ENCODE measurements at regions not wholly inside any gene's neighbourhood (a gene's known extent, or its start where the extent isn't known, plus 50 kb on each side); places are given as distances from the start of the nearest gene placed in this dataset.

DNA sequence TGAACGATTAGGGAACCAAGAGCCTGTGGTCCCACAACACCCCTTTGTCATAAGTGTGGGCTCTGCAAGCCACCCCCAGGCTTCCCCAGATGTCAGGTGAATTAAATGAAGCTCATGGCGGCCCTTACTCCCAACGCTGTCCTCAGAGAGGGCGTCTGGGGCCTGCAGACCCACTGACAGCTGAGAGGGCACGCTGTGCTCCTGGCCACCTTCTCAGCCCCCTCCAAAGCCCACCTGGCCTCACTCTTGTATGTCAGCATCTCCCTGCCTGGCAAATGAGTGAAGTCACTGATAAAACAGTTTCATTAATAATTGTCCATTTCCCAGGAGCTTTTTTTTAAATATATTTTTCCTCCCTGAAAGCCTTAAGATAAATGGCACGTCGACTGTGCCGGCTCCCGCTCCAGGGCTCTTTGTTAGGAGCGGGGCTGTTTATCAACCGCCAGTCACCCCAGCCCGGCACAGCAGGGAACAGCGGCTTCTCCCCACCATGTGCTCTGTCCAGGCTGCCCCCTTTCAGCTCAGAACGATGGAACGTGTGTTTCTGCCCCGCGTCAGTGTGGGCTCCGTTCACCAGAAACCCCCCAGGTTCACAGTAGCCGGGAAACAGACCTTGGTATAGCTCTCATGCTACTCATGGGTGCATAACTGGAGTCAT is 94.7 kb upstream of the SFSWAP start:
- TF ChIP-seq GATA3 (IDR thresholded peaks at IDR 0.05; ENCODE audit: low read depth, low read length), result no peak

DNA sequence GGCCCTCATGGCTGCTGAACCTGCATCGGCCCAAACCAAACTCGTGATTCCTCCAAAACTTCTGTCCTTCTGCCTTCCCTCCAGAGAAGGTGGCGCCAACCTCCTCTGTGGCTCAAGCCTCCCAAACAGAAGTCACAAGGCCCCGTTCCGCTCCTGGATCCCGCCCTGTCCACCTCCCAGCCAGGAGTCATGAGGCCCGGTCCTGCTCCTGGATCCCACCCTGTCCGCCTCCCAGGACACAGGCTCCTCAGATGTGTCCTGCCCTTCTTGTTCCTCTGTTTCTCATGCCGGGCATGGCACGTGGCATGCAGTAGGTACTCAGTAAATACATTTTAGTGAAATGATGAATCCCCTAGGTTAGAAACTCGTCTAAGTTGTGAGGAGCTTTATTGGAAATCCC is 94.2 kb upstream of the SFSWAP start:
- no peak for TF ChIP-seq GATA3 (IDR thresholded peaks at IDR 0.05; ENCODE audit: low read depth, low read length)
- no peak for TF ChIP-seq GATA2 (IDR thresholded peaks at IDR 0.05; ENCODE audit: low read depth, low read length)

DNA sequence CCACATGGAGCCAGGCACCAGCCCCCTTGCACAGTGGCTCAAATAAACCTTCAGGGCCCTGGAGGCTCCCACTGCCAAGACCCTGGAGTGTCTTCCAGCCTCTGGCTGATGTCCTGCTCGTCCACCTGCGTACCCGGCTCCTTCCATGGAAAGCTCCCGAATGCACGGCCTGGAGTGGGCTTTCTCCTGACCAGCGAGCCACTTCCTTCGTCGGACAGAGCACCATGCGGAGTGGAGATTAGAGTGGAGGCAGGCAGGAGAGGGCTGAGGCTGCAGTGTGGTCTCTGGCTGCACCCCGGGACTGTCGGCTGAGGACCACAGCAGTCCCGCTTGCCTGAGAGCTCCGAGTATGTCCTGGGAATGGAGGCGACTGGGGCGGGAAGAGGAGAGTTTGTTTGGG is 93.7 kb upstream of the SFSWAP start:
- no peak for TF ChIP-seq GATA2 (IDR thresholded peaks at IDR 0.05; ENCODE audit: low read depth, low read length)
- TF ChIP-seq GATA3 (IDR thresholded peaks at IDR 0.05; ENCODE audit: low read depth, low read length), result no peak

DNA sequence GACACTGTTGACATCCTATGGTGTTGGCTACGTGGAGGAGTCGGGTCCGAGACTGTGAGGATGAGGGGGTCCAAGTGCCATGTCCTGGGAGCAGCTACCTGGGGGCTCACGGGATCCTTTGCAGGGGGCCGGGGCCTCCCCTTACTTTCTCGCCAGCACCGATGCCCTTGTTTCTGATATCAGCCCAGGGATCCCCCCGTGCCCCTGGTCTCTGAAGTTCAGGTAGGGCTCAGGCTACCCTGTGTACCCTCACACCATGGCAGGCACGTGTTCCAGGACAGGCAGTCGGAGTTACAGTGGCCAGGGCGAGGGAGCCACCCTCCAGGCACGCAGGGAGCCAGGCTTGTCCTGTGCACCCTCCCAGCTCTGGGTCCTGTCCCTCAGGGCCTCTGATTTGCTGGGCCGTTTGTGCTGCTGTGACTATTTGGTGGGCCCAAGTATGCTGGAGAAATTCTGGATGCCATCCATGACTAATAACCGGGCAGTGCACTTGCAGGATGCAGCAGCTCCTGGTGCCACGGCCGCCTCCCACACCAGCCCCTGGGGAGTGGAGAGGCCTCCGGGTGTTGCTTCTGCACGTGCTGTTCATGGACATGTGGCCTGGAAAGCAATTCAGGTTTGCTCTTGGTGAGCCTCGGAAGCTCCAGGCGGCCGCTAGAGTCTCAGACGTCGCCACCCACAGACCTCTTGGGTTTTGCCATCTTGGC is 93.1 kb upstream of the SFSWAP start:
- TF ChIP-seq GATA3 (IDR thresholded peaks at IDR 0.05; ENCODE audit: low read depth, low read length) (no peak), GATA2 (IDR thresholded peaks at IDR 0.05; ENCODE audit: low read depth, low read length) (no peak)

DNA sequence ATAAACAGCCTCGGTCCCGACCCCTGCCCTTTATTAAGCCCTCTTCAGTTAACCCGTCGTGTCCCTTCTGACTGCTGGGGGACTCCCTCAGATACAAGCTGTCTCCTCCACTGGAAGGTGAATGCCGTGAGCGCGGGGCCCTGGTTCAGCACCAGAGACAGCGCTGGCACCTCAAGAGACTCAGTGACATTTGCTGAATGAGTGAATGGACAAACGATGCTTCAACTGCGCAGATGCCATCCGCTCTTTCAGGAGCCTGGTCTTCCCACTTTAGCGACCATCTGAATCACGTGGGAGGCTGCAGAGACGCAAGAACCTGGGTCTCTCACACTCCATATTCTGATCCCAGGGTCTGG is 92.6 kb upstream of the SFSWAP start:
- TF ChIP-seq GATA3 (IDR thresholded peaks at IDR 0.05; ENCODE audit: low read depth, low read length), result no peak
- no peak for TF ChIP-seq GATA2 (IDR thresholded peaks at IDR 0.05; ENCODE audit: low read depth, low read length)

DNA sequence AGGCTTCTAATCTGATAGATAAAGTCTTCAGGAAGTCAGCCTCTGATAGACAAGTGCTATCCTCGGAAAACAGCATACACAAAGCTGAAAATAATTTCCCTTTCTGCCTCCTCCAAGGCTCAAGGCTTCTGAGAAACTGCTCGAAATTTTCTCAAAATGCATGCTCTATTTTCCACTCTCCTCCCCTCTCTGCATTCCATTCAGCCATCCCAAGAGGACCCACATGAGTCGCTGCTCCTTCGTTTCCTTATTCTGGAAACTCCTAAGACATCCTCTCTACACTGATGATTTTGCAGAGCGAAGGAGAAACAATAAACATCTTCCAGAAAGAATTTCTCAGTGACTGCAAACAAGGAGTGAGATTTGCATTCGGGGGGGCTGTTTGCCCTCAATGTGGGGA is 92.2 kb upstream of the SFSWAP start:
- TF ChIP-seq GATA2 (IDR thresholded peaks at IDR 0.05; ENCODE audit: low read depth, low read length), result no peak
- no peak for TF ChIP-seq GATA3 (IDR thresholded peaks at IDR 0.05; ENCODE audit: low read depth, low read length)

DNA sequence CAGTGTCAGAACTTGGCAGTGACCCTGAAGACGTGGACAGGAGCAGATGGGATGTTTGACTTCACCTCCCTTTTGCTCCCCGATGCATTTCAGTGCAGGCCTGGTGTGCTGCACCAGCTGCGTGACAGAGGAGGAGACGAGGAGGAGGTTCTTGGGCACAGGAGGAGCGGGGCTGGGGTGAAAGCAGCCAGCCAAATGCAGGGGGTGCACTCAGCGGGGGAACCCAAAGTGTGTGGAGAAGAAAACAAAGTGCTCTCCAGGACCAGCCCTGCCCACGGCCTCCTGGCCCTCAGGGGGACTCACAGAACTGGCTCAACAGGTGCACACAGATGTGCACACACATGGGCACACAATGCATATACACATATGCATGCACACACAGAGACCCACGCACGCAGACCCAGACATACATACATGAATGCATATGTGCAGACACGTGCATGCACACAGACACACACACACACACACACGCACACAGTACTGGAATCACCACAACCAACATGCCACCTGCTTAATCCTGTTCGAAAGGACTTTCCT is 91.7 kb upstream of the SFSWAP start:
- TF ChIP-seq GATA3 (IDR thresholded peaks at IDR 0.05; ENCODE audit: low read depth, low read length) (no peak), GATA2 (IDR thresholded peaks at IDR 0.05; ENCODE audit: low read depth, low read length) (no peak)

DNA sequence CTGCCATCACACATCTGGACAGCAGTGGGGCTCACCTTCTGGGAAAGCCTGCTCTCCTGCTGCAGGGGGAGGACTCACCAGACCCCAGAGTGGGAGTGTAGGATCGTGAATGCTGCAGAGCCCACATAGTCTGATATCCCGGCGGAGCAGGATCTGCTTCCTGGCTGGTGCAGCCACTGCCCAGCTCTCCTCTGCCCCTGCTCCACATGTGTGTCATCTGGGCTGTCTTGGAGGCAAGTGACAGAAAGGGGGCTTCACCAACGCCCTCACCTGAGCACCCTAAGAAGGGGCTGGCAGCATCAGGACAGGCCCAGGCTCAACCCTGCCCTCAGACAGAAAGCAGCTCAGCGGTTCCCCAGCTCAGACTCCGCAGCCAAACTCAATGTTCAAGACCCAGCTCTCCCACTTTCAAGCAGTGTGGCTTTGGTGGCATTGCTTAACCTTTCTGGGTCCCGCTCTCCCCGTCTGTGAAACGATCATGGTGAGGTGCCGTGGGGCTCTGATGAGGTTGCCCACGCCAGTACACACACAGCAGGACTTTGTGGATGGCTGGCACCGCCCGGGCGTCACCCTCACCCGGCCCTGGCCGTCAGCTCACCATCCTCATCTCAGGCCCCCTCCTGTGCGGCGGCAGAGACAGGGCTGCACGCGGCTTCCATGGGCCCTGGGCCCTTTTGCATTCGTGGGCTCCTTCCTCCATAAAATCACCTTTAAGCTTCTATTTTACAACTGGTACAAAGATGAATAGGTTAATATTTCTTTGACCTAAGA is 91.0 kb upstream of the SFSWAP start:
- no peak for TF ChIP-seq GATA3 (IDR thresholded peaks at IDR 0.05; ENCODE audit: low read depth, low read length)
- TF ChIP-seq GATA2 (IDR thresholded peaks at IDR 0.05; ENCODE audit: low read depth, low read length), result no peak

DNA sequence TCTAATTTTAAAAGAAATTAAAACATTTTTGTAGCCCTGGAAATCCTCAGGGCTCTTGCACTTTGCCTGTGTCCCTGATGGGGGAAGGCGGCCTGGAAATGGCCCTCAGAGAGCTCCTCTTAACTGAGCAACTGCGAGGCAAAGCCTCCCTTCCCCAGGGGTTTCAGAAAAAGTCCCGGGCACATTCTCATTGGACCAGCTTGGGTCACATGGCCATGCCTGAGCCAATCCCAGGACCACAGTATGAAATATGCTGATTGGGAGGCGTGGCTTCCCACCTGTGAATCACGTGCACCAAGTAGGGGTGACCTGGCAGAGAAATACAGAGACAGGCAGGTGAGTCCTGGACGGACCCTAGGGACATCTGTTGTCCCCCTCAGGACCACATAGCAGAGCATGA is 90.4 kb upstream of the SFSWAP start:
- TF ChIP-seq GATA3 (IDR thresholded peaks at IDR 0.05; ENCODE audit: low read depth, low read length), result no peak
- no peak for TF ChIP-seq GATA2 (IDR thresholded peaks at IDR 0.05; ENCODE audit: low read depth, low read length)

DNA sequence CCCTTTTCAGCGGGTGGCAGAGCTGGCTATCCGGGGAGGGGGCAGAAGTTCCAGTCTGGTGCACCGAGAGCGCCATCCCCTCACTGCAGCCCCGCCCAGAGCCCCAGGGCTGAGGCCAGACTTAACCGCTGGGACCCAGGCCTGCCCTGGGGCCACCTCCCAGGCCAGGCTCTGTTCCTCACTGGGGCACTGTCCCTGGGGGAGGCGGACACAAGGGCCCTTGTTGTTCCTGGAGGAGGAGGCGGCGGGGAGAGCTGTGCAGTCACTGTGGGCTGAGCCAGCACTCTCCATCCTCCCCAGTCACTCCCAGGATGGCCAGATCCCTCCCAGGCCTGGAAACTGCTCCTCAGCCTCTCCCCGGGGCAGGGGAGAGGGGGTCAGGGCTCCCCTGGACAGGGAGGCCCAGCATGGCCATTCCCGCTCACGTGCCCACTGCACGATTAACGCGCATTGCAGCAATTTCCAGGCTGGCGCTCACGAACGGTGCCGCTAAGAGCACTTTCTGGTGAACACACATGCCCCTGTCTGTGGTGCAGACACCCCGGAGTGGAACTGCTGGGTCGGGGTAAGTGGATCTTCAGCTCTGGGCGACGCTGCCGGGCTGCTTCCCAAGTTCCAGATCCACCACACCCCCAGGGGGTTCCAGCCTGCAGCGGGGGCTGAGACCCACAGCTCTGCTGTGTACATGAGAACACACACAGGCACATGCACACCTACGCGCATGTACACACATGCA is 89.8 kb upstream of the SFSWAP start:
- TF ChIP-seq GATA3 (IDR thresholded peaks at IDR 0.05; ENCODE audit: low read depth, low read length), result no peak
- TF ChIP-seq GATA2 (IDR thresholded peaks at IDR 0.05; ENCODE audit: low read depth, low read length), result no peak

DNA sequence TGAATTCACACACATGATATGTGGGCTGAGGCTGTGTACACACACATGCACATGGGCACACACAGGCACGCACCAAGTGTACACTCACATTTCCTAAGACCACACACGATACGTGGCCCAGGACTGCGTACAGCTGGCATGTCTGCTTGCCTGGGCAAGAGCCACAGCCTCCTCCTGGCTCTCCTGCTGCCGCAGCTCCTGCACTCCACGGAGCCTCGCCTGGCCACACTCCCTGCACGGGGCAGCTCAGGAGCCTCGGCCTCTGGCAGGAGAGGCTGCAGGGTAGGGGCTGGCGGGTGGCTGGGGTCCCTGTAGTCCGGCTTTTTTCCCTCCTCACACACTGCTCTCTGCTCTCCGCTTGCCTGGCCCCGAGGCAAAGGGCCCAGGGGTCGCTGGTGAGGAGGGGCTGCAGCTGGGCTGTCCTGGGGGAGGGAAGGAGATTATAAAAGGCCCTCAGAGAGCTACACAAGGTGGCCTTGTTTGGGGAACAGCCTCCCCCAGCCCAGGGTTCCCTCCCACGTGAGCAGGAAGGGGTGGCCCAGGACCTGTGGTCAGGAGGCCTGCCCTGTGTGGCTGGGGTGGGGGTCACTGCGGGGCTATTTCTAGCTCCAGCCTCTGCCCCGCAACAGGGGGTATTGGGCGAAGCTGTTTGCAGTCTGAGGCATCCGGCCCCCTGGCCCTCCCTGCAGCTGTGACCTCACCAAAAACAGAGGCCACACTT is 89.0 kb upstream of the SFSWAP start:
- TF ChIP-seq GATA3 (IDR thresholded peaks at IDR 0.05; ENCODE audit: low read depth, low read length) (no peak), GATA2 (IDR thresholded peaks at IDR 0.05; ENCODE audit: low read depth, low read length) (no peak)

DNA sequence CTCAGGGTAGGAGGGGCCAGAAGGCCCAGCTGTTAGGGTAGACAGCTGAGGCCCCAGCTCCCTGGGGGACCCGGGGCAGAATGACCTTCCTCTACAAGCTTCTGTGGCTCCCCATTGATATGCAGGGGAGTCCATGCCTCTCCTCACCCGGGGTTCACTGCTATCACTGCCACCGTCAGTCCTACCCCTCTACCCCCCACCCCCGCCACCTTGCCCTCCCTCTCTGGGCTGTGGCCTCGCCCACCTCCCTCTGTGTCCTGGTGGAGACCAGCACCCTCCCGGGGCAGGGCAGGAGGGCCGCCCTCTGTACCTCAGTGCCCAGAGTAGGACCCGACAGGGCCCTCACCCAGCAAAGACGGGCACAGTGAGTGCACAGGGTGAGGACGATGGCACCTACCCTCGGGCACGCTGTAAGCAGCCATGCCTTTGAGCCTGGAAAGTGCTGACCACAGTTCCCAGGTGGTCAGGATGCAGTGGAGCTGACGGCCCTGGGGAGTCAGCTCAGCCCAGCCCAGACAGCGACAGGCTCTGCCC is 88.4 kb upstream of the SFSWAP start:
- TF ChIP-seq GATA2 (IDR thresholded peaks at IDR 0.05; ENCODE audit: low read depth, low read length) (no peak), GATA3 (IDR thresholded peaks at IDR 0.05; ENCODE audit: low read depth, low read length) (no peak)

DNA sequence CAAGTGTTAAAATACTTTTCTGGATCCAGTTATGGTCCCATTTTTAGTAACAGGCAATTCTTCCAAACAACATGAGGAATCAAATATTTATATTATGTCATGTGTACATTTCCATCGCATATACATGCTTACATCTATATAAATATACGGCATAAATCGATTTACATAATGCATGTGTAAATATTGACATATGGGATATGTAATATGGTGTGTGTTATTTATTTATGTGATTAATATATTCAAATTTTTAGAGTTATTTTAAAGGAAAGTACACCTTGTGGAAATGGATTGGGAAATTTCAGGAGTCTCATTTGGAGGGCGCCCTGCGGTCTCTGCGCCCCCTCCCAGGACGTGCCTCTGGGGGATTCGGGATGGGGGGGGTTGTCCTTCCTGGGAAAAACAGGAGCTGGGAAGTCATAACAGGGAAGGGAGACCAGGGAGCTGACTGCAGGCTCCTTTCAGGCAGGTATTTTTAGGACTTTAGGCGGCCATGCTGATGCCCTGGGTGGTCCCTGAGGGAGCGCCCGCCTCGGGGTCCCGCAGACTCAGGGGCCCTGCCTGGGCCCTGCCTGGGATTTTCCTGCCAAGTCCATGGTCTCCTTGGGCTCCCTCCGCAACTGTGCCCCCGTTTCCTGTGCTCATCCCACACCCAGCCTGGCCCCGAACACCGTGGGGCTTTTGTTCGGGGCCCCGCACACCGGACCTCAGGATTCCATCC is 82.7 kb upstream of the SFSWAP start:
- TF ChIP-seq GATA3 (IDR thresholded peaks at IDR 0.05; ENCODE audit: low read depth, low read length) (no peak), GATA2 (IDR thresholded peaks at IDR 0.05; ENCODE audit: low read depth, low read length) (no peak)
